A673 (cell line): ENCODE measurements at regions not wholly inside any gene's neighbourhood (a gene's known extent, or its start where the extent isn't known, plus 50 kb on each side); places are given as distances from the start of the nearest gene placed in this dataset.

Experiments used
- CTCF ChIP-seq: fragments of 300-800, 200-600 bp; sonication (generic); conservative IDR thresholded peaks from 2 replicates; pipeline ENCODE4 v1.5.1; 2017; ENCODE audit warnings: low read depth, mild to moderate bottlenecking, antibody characterized with exemption, low read length, moderate library complexity, mixed read lengths
- EZH2 ChIP-seq: fragments of 200-600 bp; sonication (generic); IDR thresholded peaks from 2 replicates; pipeline ENCODE4 v1.6.1; 2017; ENCODE audit warnings: borderline replicate concordance, low read depth, mild to moderate bottlenecking, mixed read lengths, antibody characterized with exemption, low read length; ENCODE audit not compliant: poor library complexity, severe bottlenecking

GRCh38 chr10:121099181-121099580, 248.0 kb downstream of the WDR11 start:
- TF ChIP-seq CTCF (no peak), EZH2 (no peak)
